SH-SY5Y (cell line): ENCODE measurements at regions not wholly inside any gene's neighbourhood (a gene's known extent, or its start where the extent isn't known, plus 50 kb on each side); places are given as distances from the start of the nearest gene placed in this dataset.

Source experiments
- GATA2 ChIP-seq: IDR thresholded peaks from 2 replicates; pipeline ENCODE4 v1.6.1; 2011; ENCODE audit warnings: mild to moderate bottlenecking, low read depth, low read length
- GATA3 ChIP-seq: IDR thresholded peaks from 2 replicates; pipeline ENCODE4 v1.6.1; 2011; ENCODE audit warnings: low read depth, mild to moderate bottlenecking, low read length, moderate library complexity

- TF ChIP-seq GATA2 (no peak), GATA3 (no peak)
These were observed 788.3 kb upstream of the SALL3 start for GRCh38 chr18:78191276-78191675.
